Lung (tissue), 11 donors: ENCODE measurements at regions not wholly inside any gene's neighbourhood (a gene's known extent, or its start where the extent isn't known, plus 50 kb on each side); places are given as distances from the start of the nearest gene placed in this dataset.
"Not testable (repeated sequence)": the region's sequence is repeated elsewhere in the genome, so short reads cannot be mapped to it uniquely, and the experiment has no call there.

Experiments
- ATAC-seq: fragments of 200-7000 bp; cut with Tn5 transposase; one replicate; pipeline ENCODE4 v1.9.1; 2020; ENCODE audit warnings: moderate number of reproducible peaks; ENCODE audit not compliant: insufficient read depth, low FRiP score
- DNase-seq, 3 donors: peaks; one replicate each; pipeline ENCODE4 v3.0.0-alpha.2; 2013 to 2017
- H3K27ac ChIP-seq, 2 donors: one replicate each; pipeline ENCODE4 v1.5.1; 2013; ENCODE audit warnings: mild to moderate bottlenecking in 2 of 2, moderate library complexity in 2 of 2, control low read depth in 1 of 2, inconsistent platforms in 1 of 2, low read depth in 1 of 2, low read length in 1 of 2
- H3K27me3 ChIP-seq, 3 donors: one replicate each; pipeline ENCODE4 v1.5.1; 2013; ENCODE audit warnings: low read length in 2 of 3; ENCODE audit not compliant: control insufficient read depth in 3 of 3, insufficient read depth in 3 of 3
- H3K36me3 ChIP-seq, 4 donors: one replicate each; pipeline ENCODE4 v1.5.1; 2013; ENCODE audit warnings: low read length in 4 of 4, mild to moderate bottlenecking in 1 of 4, moderate library complexity in 1 of 4; ENCODE audit not compliant: control insufficient read depth in 4 of 4, insufficient read depth in 4 of 4
- H3K4me1 ChIP-seq, 5 donors: one replicate each; pipeline ENCODE4 v1.5.1; 2013; ENCODE audit warnings: low read length in 5 of 5, mild to moderate bottlenecking in 2 of 5, moderate library complexity in 1 of 5; ENCODE audit not compliant: control insufficient read depth in 5 of 5, insufficient read depth in 5 of 5
- H3K4me3 ChIP-seq: one replicate; pipeline ENCODE4 v1.5.1; 2013; ENCODE audit warnings: mild to moderate bottlenecking, control low read depth, moderate library complexity
- H3K9ac ChIP-seq, 2 donors: one replicate each; pipeline ENCODE4 v1.5.1; 2013; ENCODE audit warnings: low read length in 2 of 2, control low read depth in 1 of 2; ENCODE audit not compliant: insufficient read depth in 1 of 2
- H3K9me3 ChIP-seq, 4 donors: one replicate each; pipeline ENCODE4 v1.5.1; 2013; ENCODE audit warnings: low read length in 3 of 4, mild to moderate bottlenecking in 1 of 4, moderate library complexity in 1 of 4; ENCODE audit not compliant: control insufficient read depth in 4 of 4, insufficient read depth in 3 of 4
- WGBS, 2 donors: extraction: QIAGEN DNeasy Blood & Tissue Kit; methylation state at CpG; one replicate each; pipeline ENCODE4 v1.1.7; 2013; 5-methylcytosine and 5-hydroxymethylcytosine counted together
- TF ChIP-seq, protein P1 (sequence below): IDR thresholded peaks from 2 replicates; pipeline ENCODE4 v1.5.1; 2012; ENCODE audit warnings: mild to moderate bottlenecking; ENCODE audit errors: control extremely low read depth, extremely low read depth
- donor health status: control.
- donor health status: control.
- donor health status: Bipolar disorder and iron deficiency.
- donor health status: healthy.
- donor health status: DM: yes; HTN: yes; CAD: no.

DNA sequence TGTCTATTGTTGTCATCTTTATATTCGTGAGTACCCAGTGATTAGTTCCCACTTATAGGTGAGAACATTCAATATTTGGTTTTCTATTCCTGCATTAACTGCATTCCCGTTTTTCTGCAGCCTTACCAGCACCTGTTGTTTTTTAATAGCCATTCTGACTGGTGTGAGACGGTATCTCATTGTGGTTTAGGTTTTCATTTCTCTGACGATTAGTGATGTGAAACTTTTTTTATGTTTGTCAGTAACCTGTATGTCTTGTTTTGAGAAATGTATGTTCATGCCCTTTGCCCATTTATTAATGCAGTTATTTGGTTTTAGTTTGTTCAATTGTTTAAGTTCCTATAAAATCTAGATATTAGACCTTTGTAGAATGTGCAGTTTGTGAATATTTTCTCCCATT, 546.0 kb upstream of the RORB start:
- DNase-seq, result no peak
- WGBS, 2 donors, result 55 to 65% methylated on average over 4 of the region's 4 CpGs
- Histone ChIP-seq H3K4me1 (no peaks in the 10 kb centered on the region), H3K9ac (no peak overlapping the region), H3K9me3 (no peaks in the 10 kb centered on the region), H3K4me3 (no peak overlapping the region), H3K36me3 (no peaks in the 10 kb centered on the region), H3K27ac (no peak overlapping the region), H3K27me3 (no peaks in the 10 kb centered on the region)
- TF ChIP-seq, protein P1, sequence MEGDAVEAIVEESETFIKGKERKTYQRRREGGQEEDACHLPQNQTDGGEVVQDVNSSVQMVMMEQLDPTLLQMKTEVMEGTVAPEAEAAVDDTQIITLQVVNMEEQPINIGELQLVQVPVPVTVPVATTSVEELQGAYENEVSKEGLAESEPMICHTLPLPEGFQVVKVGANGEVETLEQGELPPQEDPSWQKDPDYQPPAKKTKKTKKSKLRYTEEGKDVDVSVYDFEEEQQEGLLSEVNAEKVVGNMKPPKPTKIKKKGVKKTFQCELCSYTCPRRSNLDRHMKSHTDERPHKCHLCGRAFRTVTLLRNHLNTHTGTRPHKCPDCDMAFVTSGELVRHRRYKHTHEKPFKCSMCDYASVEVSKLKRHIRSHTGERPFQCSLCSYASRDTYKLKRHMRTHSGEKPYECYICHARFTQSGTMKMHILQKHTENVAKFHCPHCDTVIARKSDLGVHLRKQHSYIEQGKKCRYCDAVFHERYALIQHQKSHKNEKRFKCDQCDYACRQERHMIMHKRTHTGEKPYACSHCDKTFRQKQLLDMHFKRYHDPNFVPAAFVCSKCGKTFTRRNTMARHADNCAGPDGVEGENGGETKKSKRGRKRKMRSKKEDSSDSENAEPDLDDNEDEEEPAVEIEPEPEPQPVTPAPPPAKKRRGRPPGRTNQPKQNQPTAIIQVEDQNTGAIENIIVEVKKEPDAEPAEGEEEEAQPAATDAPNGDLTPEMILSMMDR, result no peak
- no peak for ATAC-seq

DNA sequence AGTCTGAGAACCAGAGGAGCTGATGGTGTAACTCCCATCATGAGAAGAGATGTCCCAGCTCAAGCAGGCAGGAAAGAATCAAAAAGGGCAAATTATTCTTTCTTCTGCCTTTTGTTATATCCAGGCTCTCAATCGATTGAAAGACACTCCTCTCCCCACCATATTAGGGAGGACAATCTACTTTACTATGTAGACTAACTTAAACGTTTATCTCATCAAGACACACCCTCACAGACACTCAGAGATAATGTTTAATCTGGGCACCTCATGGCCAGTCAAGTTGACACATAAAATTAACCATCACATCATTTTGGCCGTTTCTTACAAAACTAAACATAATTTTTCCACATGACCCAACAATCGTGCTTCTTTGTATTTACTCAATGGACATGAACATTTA, 534.3 kb upstream of the RORB start:
- no peaks in the 10 kb centered on the region for H3K36me3 ChIP-seq
- TF ChIP-seq, protein P1, result no peak
- DNase-seq (no peak), ATAC-seq (no peak)
- no peak overlapping the region for H3K4me3 ChIP-seq
- no peaks in the 10 kb centered on the region for H3K9me3 ChIP-seq
- no peaks in the 10 kb centered on the region for H3K4me1 ChIP-seq
- 56 to 76% methylated on average over 4 of the region's 4 CpGs for WGBS, 2 donors
- no peak overlapping the region for H3K27ac ChIP-seq
- H3K9ac ChIP-seq, result no peak overlapping the region
- H3K27me3 ChIP-seq, result no peaks in the 10 kb centered on the region

DNA sequence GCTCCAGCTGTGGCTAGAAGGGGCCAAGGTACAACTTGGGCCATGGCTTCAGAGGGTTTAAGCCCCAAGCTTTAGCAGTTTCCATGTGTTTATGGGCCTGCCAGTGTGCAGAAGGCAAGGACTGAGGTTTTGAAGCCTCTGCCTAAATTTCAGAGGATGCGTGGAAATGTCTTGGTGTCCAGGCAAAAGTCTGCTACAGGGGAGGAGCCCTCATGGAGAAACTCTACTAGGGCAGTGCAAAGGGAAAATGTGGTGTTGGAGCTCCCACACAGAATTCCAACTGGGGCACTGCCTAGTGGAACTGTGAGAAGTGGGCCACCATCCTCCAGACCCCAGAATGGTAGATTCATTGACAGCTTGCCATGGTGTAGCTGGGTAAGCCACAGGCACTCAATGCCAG, 527.2 kb upstream of the RORB start:
- ATAC-seq, result no peak
- no peaks in the 10 kb centered on the region for H3K36me3 ChIP-seq
- H3K27ac ChIP-seq, result no peak overlapping the region
- WGBS, 2 donors, result 89 to 97% methylated on average over 1 of the region's 1 CpG
- no peak overlapping the region for H3K4me3 ChIP-seq
- H3K27me3 ChIP-seq, result no peaks in the 10 kb centered on the region
- peaks cover 0 to 6% (median 0%) of the 10 kb centered on the region in 4 donors for H3K9me3 ChIP-seq
- no peaks in the 10 kb centered on the region for H3K4me1 ChIP-seq
- DNase-seq, result no peak
- TF ChIP-seq, protein P1, result no peak
- H3K9ac ChIP-seq, result no peak overlapping the region

DNA sequence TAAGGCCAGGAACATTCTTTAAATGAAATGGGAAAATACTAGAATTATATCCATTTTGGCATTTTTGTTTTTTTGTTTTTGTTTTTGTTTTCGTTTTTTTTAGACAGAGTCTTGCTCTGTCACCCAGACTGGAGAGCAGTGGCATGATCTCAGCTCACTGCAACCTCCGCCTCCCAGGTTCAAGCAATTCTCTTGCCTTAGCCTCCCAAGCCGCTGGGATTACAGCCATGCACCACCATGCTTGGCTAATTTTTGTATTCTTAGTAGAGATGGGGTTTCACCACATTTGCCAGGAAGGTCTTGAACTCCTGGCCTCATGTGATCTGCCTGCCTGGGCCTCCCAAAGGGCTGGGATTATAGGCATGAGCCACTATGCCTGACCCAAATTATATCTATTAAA, 520.7 kb upstream of the RORB start:
- DNase-seq, H3K27me3 ChIP-seq, H3K9me3 ChIP-seq, H3K9ac ChIP-seq, H3K4me3 ChIP-seq, H3K36me3 ChIP-seq, H3K27ac ChIP-seq, ATAC-seq, H3K4me1 ChIP-seq: not testable (repeated sequence)
- WGBS, 2 donors, result 84 to 94% methylated on average over 3 of the region's 3 CpGs
